ENCODE measurements at regions not wholly inside any gene's neighbourhood (a gene's known extent, or its start where the extent isn't known, plus 50 kb on each side); places are given as distances from the start of the nearest gene placed in this dataset.

- 0 out of 2 replicates have a peak, but pooled peaks have one; percentile 55 for TF ChIP-seq ZNF441 (CRISPR knock-in tag; IDR thresholded peaks at IDR 0.05; ENCODE audit: borderline replicate concordance)
- TF ChIP-seq ZBTB1 (CRISPR knock-in tag; IDR thresholded peaks at IDR 0.05; ENCODE audit: borderline replicate concordance): no peak
- no peak for TF ChIP-seq MXI1 (IDR thresholded peaks at IDR 0.05; ENCODE audit: borderline replicate concordance, low read depth, low read length)
- no peak for TF ChIP-seq POLR2A (IDR thresholded peaks at IDR 0.05; ENCODE audit: insufficient read depth in 1 of 2, low read depth in 2 of 2, low read length in 2 of 2)
- TF ChIP-seq ZNF629 (CRISPR knock-in tag; conservative IDR thresholded peaks at IDR 0.05): no peak
- peak; percentile 79 for TF ChIP-seq XRCC5 (optimal IDR thresholded peaks at IDR 0.05; ENCODE audit: low read length)
- TF ChIP-seq PITX1 (CRISPR knock-in tag; IDR thresholded peaks at IDR 0.05): peak; percentile 83
- no peak for TF ChIP-seq ZNF180 (CRISPR knock-in tag; IDR thresholded peaks at IDR 0.05; ENCODE audit: borderline replicate concordance, low read depth)
- no peak for TF ChIP-seq ZXDC (CRISPR knock-in tag; IDR thresholded peaks at IDR 0.05)
- peak; percentile 63; the same call in 1 of the 2 replicates for TF ChIP-seq MYPOP (CRISPR knock-in tag; IDR thresholded peaks at IDR 0.05)
- TF ChIP-seq HOXD1 (CRISPR knock-in tag; IDR thresholded peaks at IDR 0.05): no peak
- TF ChIP-seq ZFP41 (CRISPR knock-in tag; IDR thresholded peaks at IDR 0.05; ENCODE audit: borderline replicate concordance): no peak
- no peak for TF ChIP-seq ARHGAP35 (CRISPR knock-in tag; IDR thresholded peaks at IDR 0.05; ENCODE audit: borderline replicate concordance)
- no peak for TF ChIP-seq KMT2A (CRISPR knock-in tag; IDR thresholded peaks at IDR 0.05)
- TF ChIP-seq IRX3 (CRISPR knock-in tag; IDR thresholded peaks at IDR 0.05; ENCODE audit: borderline replicate concordance, low read depth): no peak
- TF ChIP-seq ZNF557 (CRISPR knock-in tag; IDR thresholded peaks at IDR 0.05): no peak
- TF ChIP-seq ZBTB34 (CRISPR knock-in tag; IDR thresholded peaks at IDR 0.05): peak; percentile 62; the same call in 1 of the 2 replicates
- no peak for TF ChIP-seq PCBP2 (optimal IDR thresholded peaks at IDR 0.05; ENCODE audit: low read depth, low read length, poor library complexity, severe bottlenecking)
- peak; percentile 63 for TF ChIP-seq RAD51 (IDR thresholded peaks at IDR 0.05; ENCODE audit: borderline replicate concordance)
- no peak for TF ChIP-seq MAF1 (CRISPR knock-in tag; IDR thresholded peaks at IDR 0.05; ENCODE audit: borderline replicate concordance)
- no peak for TF ChIP-seq CHD2 (IDR thresholded peaks at IDR 0.05; ENCODE audit: low read depth, low read length)
- TF ChIP-seq ZBTB39 (CRISPR knock-in tag; IDR thresholded peaks at IDR 0.05): 0 out of 2 replicates have a peak, but pooled peaks have one; percentile 44
- TF ChIP-seq ZNF138 (CRISPR knock-in tag; IDR thresholded peaks at IDR 0.05; ENCODE audit: low read depth): no peak
- no peak for TF ChIP-seq TAF15 (IDR thresholded peaks at IDR 0.05; ENCODE audit: low read depth, low read length, poor library complexity, severe bottlenecking)
- peak; percentile 72; the same call in 1 of the 2 replicates for TF ChIP-seq JUND (CRISPR knock-in tag; IDR thresholded peaks at IDR 0.05)
Measured at GRCh38 chr5:43997647-43998272, 391.5 kb downstream of the FGF10 start (continued).

Data from HepG2 (cell line).